Esophagus squamous epithelium (tissue), 4 donors: ENCODE measurements at regions not wholly inside any gene's neighbourhood (a gene's known extent, or its start where the extent isn't known, plus 50 kb on each side); places are given as distances from the start of the nearest gene placed in this dataset.

Experiments used
- CTCF ChIP-seq, 6 experiments: fragments of 450-650 bp in 4 of 6; fragments of 200-600 bp in 2 of 6; sonication (generic) in 2 of 6; IDR thresholded peaks; one replicate each; pipeline ENCODE4 v1.5.1; 2016 to 2019; ENCODE audit warnings: antibody characterized with exemption in 6 of 6, mild to moderate bottlenecking in 4 of 6, moderate library complexity in 4 of 6
- POLR2A ChIP-seq, 4 donors: fragments of 450-650 bp; IDR thresholded peaks; one replicate each; pipeline ENCODE4 v1.6.1; 2017; ENCODE audit warnings: antibody characterized with exemption in 4 of 4, mild to moderate bottlenecking in 4 of 4, moderate library complexity in 3 of 4

DNA sequence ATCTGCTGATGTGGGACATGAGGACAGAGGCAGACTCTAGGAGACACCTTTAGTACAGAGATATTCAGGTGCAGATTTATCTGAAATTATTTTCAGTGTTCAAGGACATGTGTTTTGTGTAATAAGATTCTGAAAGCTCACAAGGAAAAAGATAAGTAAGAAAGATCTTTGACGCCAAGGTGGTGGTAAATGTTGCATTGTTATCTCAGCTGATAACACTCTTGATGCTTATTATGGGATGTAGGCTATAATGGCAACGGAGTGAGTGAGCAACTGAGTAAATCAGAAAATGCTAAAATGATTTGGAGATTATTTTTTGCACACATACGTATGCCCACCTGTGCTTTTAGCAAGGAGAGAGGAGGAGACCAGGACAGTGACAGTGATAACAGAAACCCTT, 510.9 kb downstream of the KLF12 start:
- TF ChIP-seq CTCF (IDR thresholded peaks at IDR 0.05) (no peak), POLR2A (IDR thresholded peaks at IDR 0.05) (no peak)
